ENCODE measurements at regions not wholly inside any gene's neighbourhood (a gene's known extent, or its start where the extent isn't known, plus 50 kb on each side); places are given as distances from the start of the nearest gene placed in this dataset.

DNA sequence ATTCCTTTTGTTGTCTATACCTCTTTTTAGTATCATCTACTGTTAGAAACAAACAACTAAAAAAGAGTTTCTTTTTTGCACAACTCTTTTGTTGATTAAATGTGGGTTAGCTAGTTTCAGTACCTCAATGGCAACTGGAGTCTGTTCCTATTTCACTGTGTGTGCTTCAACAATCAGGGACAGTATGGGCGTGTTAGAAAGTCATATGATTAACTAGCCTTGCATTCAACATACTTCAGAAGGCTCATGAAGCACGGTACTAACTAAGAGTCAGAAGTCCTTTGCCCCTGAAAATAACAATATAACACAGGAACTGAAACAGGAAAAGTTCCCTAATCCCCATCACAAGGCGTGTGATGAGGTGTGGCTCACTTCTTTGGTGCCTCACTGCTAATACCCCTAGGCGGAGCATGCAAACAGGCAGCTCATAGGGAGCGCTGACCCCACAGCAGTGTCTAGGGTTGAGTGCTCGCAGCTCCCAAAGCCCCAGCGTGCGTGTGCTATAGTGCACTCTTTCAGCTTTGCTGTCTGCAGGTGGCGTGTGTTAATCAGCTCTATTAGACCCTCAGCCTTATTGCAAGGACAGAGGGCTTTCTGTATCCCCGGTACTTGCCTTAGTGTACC, 203.1 kb upstream of the NDST3 start:
- TF ChIP-seq CTCF (IDR thresholded peaks at IDR 0.05 in 2 of 3, conservative IDR thresholded peaks at IDR 0.05 in 1 of 3; ENCODE audit: borderline replicate concordance in 1 of 3, insufficient read depth in 1 of 3, low read depth in 2 of 3, low read length in 2 of 3), result no peak
- TF ChIP-seq POLR2AphosphoS5 (IDR thresholded peaks at IDR 0.05; ENCODE audit: low read depth, low read length), result no peak
- TF ChIP-seq ZFX (IDR thresholded peaks at IDR 0.05), result no peak
- no peak for TF ChIP-seq YY1 (IDR thresholded peaks at IDR 0.05; ENCODE audit: extremely low read depth, insufficient replicate concordance, low read depth, low read length)
- no peak for TF ChIP-seq EZH2 (IDR thresholded peaks at IDR 0.05)
- TF ChIP-seq, protein P1, sequence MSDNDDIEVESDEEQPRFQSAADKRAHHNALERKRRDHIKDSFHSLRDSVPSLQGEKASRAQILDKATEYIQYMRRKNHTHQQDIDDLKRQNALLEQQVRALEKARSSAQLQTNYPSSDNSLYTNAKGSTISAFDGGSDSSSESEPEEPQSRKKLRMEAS (IDR thresholded peaks at IDR 0.05), result no peak
- TF ChIP-seq TCF7L2 (IDR thresholded peaks at IDR 0.05; ENCODE audit: borderline replicate concordance, extremely low read depth, insufficient read depth, insufficient read length), result no peak
- TF ChIP-seq SP1 (IDR thresholded peaks at IDR 0.05; ENCODE audit: low read depth), result no peak
- TF ChIP-seq CEBPB (IDR thresholded peaks at IDR 0.05; ENCODE audit: low read depth), result no peak
- no peak for TF ChIP-seq EZH2phosphoT487 (IDR thresholded peaks at IDR 0.05; ENCODE audit: borderline replicate concordance)
- TF ChIP-seq REST (IDR thresholded peaks at IDR 0.05; ENCODE audit: low read depth), result no peak
- no peak for TF ChIP-seq POLR2A (IDR thresholded peaks at IDR 0.05; ENCODE audit: borderline replicate concordance, extremely low read depth, insufficient read depth, insufficient read length)
- no peak for TF ChIP-seq SIN3A (IDR thresholded peaks at IDR 0.05; ENCODE audit: low read depth)

All from HCT116 (cell line).